ENCODE measurements at regions not wholly inside any gene's neighbourhood (a gene's known extent, or its start where the extent isn't known, plus 50 kb on each side); places are given as distances from the start of the nearest gene placed in this dataset.

GRCh38 chr1:29626066-29626465, 389.7 kb downstream of the PTPRU start:
- H3K79me2 ChIP-seq (ENCODE audit: insufficient read depth, low read length) = no peaks in the 10 kb centered on the region
- H2AFZ ChIP-seq (ENCODE audit: low read depth, low read length, poor library complexity, severe bottlenecking) = no peak overlapping the region
- no TSS peak for BruUV-seq (replicated peaks)
- no peak overlapping the region for H3K4me2 ChIP-seq (ENCODE audit: low read length)
- no peak for DNase-seq (ENCODE audit: low read depth, low spot score)
- ATAC-seq = no peak
- ChIA-PET CTCF (no interaction called here), RAD21 (ENCODE audit: low non-redundant PET in 1 of 2, low total read pairs in 2 of 2, uncharacterized antibody in 2 of 2, unreplicated experiment in 2 of 2) (no interaction called here), POLR2A (interaction anchor here (0.7 kb wide), 1 partner anchor 13 kb away, joined by 3 read pairs; no protein-coding TSS in a partner anchor)
- H3K9me2 ChIP-seq (ENCODE audit: insufficient read depth) = no peaks in the 10 kb centered on the region
- H4K20me1 ChIP-seq (ENCODE audit: insufficient read depth) = no peaks in the 10 kb centered on the region
- no peaks in the 10 kb centered on the region for H3K36me3 ChIP-seq (ENCODE audit: control insufficient read depth in 1 of 2, insufficient read depth in 2 of 2, low read length in 2 of 2)
- no peaks in the 10 kb centered on the region for H3K9me3 ChIP-seq (ENCODE audit: control insufficient read depth in 1 of 2, insufficient read depth in 1 of 2, low read depth in 1 of 2, low read length in 2 of 2)
- no peaks in the 10 kb centered on the region for H3K4me1 ChIP-seq (ENCODE audit: control insufficient read depth in 1 of 2, insufficient read depth in 2 of 2, low read length in 2 of 2)
- no peak overlapping the region for H3K4me3 ChIP-seq (replicated peaks in 1 of 2; ENCODE audit: low read depth in 1 of 2, low read length in 2 of 2)
- intact Hi-C loops (cut with micrococcal nuclease) = no loop called here
- no peak overlapping the region for H3K9ac ChIP-seq (ENCODE audit: low read length)
- no peak for TF ChIP-seq EGR1 (IDR thresholded peaks at IDR 0.05; ENCODE audit: low read depth)
- no peak for TF ChIP-seq SIN3A (IDR thresholded peaks at IDR 0.05; ENCODE audit: low read depth)
- TF ChIP-seq ZNF274 (IDR thresholded peaks at IDR 0.05; ENCODE audit: low read depth, low read length) = no peak
- TF ChIP-seq CTCF (IDR thresholded peaks at IDR 0.05 in 2 of 3, conservative IDR thresholded peaks at IDR 0.05 in 1 of 3; ENCODE audit: borderline replicate concordance in 1 of 3, insufficient read depth in 1 of 3, low read depth in 2 of 3, low read length in 2 of 3) = no peak
- no peak for TF ChIP-seq SRF (IDR thresholded peaks at IDR 0.05; ENCODE audit: low read depth)
- TF ChIP-seq RAD21 (IDR thresholded peaks at IDR 0.05; ENCODE audit: low read depth) = no peak
- TF ChIP-seq TCF7L2 (IDR thresholded peaks at IDR 0.05; ENCODE audit: borderline replicate concordance, extremely low read depth, insufficient read depth, insufficient read length) = no peak
- TF ChIP-seq REST (IDR thresholded peaks at IDR 0.05; ENCODE audit: low read depth) = no peak
- no peak for TF ChIP-seq POLR2AphosphoS5 (IDR thresholded peaks at IDR 0.05; ENCODE audit: low read depth, low read length)
- H3K27me3 ChIP-seq (ENCODE audit: insufficient read depth, low read length) = no peaks in the 10 kb centered on the region
- no peak overlapping the region for H3K27ac ChIP-seq (ENCODE audit: low read depth, low read length)

Measured in HCT116 (cell line).